ENCODE measurements at regions not wholly inside any gene's neighbourhood (a gene's known extent, or its start where the extent isn't known, plus 50 kb on each side); places are given as distances from the start of the nearest gene placed in this dataset.

DNA sequence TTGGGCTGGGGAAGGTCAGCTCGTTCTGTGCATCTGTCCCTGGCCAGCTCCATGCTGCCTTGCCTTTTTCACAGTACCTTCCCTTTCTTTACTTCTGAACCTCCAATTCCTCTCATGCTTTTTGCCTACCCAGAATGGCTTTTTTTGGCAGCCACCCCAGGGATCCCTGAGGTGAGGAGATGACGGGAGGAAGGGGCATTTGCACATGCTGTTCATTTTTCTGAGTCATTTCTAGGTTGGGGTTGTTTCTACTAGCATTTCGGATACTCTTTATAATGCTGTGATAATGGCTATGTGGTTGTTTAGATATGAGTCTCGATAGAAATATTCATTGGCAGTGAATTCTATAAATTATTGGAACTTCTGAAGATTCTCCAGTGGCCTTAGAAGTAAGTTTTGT, 415.1 kb upstream of the FZD8 start:
- Histone ChIP-seq H3K4ac (replicated peaks; ENCODE audit: insufficient read length, low read depth, low read length) (no peak overlapping the region), H3K27ac (ENCODE audit: low read depth, low read length) (no peak overlapping the region), H3K9ac (replicated peaks in 1 of 4; ENCODE audit: extremely low read depth in 1 of 4, low read depth in 3 of 4, low read length in 3 of 4) (no peak overlapping the region), H3K36me3 (ENCODE audit: control insufficient read depth in 2 of 4, insufficient read depth in 4 of 4, low read length in 3 of 4) (no peaks in the 10 kb centered on the region), H3K79me2 (ENCODE audit: control insufficient read depth in 1 of 2, insufficient read depth in 2 of 2, low read length in 2 of 2) (no peaks in the 10 kb centered on the region), H2AFZ (ENCODE audit: low read length) (no peak overlapping the region), H3K23me2 (ENCODE audit: low read depth, low read length) (no peaks in the 10 kb centered on the region), H4K20me1 (replicated peaks in 1 of 2; ENCODE audit: control insufficient read depth in 1 of 2, insufficient read depth in 2 of 2, low read length in 2 of 2) (no peaks in the 10 kb centered on the region), H4K5ac (ENCODE audit: insufficient read length, low read depth, low read length) (no peak overlapping the region), H3K18ac (ENCODE audit: extremely low read depth, low read length) (no peak overlapping the region), H3K79me1 (ENCODE audit: low read depth, low read length) (no peaks in the 10 kb centered on the region), H4K91ac (replicated peaks; ENCODE audit: insufficient read length, low read length) (no peak overlapping the region), H3K56ac (replicated peaks; ENCODE audit: insufficient read length, low read depth, low read length) (no peak overlapping the region), H2BK15ac (ENCODE audit: low read length) (no peak overlapping the region), H2BK12ac (ENCODE audit: low read depth, low read length) (no peak overlapping the region), H2BK120ac (replicated peaks; ENCODE audit: low read depth, low read length) (no peak overlapping the region), H2BK5ac (ENCODE audit: low read depth, low read length) (no peak overlapping the region), H3K9me3 (ENCODE audit: insufficient read depth in 2 of 2, low read depth in 1 of 2, low read length in 1 of 2) (no peaks in the 10 kb centered on the region), H3K27me3 (replicated peaks in 1 of 4; ENCODE audit: control insufficient read depth in 3 of 4, extremely low read depth in 1 of 4, insufficient read depth in 3 of 4, low read length in 3 of 4) (no peaks in the 10 kb centered on the region), H3K4me3 (ENCODE audit: extremely low read depth in 1 of 4, insufficient read depth in 2 of 4, low read depth in 3 of 4, low read length in 4 of 4) (no peak overlapping the region), H3K4me2 (ENCODE audit: insufficient read depth in 1 of 2, low read depth in 2 of 2, low read length in 2 of 2) (no peak overlapping the region), H4K8ac (ENCODE audit: extremely low read depth, insufficient read depth, low read length) (no peak overlapping the region), H2AK5ac (ENCODE audit: low read depth, low read length) (no peak overlapping the region), H3K4me1 (replicated peaks in 1 of 4; ENCODE audit: control insufficient read depth in 3 of 4, insufficient read depth in 4 of 4, low read length in 3 of 4) (no peaks in the 10 kb centered on the region), H2BK20ac (ENCODE audit: low read length) (no peak overlapping the region), H3K14ac (ENCODE audit: insufficient read length) (no peak overlapping the region), H3K23ac (ENCODE audit: insufficient read length) (no peak overlapping the region)
- ChIA-PET CTCF (ENCODE audit: partially characterized antibody) (interaction anchor here (0.8 to 1.4 kb wide), 2 partner anchors 16 to 728 kb away, joined by 3 read pairs; no protein-coding TSS in a partner anchor), POLR2A (ENCODE audit: partially characterized antibody) (no interaction called here)
- TF ChIP-seq TAF7 (optimal IDR thresholded peaks at IDR 0.05; ENCODE audit: borderline replicate concordance, low read depth, low read length) = no peak
- no peak for TF ChIP-seq CHD2 (IDR thresholded peaks at IDR 0.05; ENCODE audit: low read length)
- TF ChIP-seq BCL11A (IDR thresholded peaks at IDR 0.05; ENCODE audit: low read depth in 2 of 2, low read length in 2 of 2) = no peak
- no peak for TF ChIP-seq YY1 (IDR thresholded peaks at IDR 0.05; ENCODE audit: low read depth, low read length)
- no peak for TF ChIP-seq HDAC6 (IDR thresholded peaks at IDR 0.05; ENCODE audit: low read depth, low read length)
- no peak for TF ChIP-seq POLR2AphosphoS5 (IDR thresholded peaks at IDR 0.05; ENCODE audit: low read depth, low read length)
- TF ChIP-seq TAF1 (IDR thresholded peaks at IDR 0.05; ENCODE audit: low read depth, low read length) = no peak
- TF ChIP-seq GTF2F1 (IDR thresholded peaks at IDR 0.05; ENCODE audit: borderline replicate concordance, low read depth, low read length) = no peak
- TF ChIP-seq, protein P1, sequence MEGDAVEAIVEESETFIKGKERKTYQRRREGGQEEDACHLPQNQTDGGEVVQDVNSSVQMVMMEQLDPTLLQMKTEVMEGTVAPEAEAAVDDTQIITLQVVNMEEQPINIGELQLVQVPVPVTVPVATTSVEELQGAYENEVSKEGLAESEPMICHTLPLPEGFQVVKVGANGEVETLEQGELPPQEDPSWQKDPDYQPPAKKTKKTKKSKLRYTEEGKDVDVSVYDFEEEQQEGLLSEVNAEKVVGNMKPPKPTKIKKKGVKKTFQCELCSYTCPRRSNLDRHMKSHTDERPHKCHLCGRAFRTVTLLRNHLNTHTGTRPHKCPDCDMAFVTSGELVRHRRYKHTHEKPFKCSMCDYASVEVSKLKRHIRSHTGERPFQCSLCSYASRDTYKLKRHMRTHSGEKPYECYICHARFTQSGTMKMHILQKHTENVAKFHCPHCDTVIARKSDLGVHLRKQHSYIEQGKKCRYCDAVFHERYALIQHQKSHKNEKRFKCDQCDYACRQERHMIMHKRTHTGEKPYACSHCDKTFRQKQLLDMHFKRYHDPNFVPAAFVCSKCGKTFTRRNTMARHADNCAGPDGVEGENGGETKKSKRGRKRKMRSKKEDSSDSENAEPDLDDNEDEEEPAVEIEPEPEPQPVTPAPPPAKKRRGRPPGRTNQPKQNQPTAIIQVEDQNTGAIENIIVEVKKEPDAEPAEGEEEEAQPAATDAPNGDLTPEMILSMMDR (IDR thresholded peaks at IDR 0.05; ENCODE audit: control extremely low read depth in 1 of 3, insufficient read depth in 1 of 3, low read depth in 1 of 3, low read length in 3 of 3) = no peak
- TF ChIP-seq RFX5 (IDR thresholded peaks at IDR 0.05; ENCODE audit: borderline replicate concordance, low read depth, low read length) = no peak
- TF ChIP-seq TCF12 (IDR thresholded peaks at IDR 0.05; ENCODE audit: low read depth, low read length) = no peak
- TF ChIP-seq POU5F1 (IDR thresholded peaks at IDR 0.05; ENCODE audit: low read depth, low read length) = no peak
- TF ChIP-seq CTBP2 (IDR thresholded peaks at IDR 0.05; ENCODE audit: borderline replicate concordance, insufficient read depth, insufficient read length, low read length) = no peak
- WGBS, 2 experiments (ENCODE audit: extremely low coverage in 1 of 2, insufficient coverage in 1 of 2, insufficient read length in 1 of 2, insufficient replicate concordance in 2 of 2, low coverage in 1 of 2, low lambda C conversion rate in 2 of 2, missing lambda C conversion rate in 1 of 2) = 81% methylated on average over 4 of the region's 4 CpGs; no CpG with 5 or more reads in 1 of the 2 experiments
- no peak for DNase-seq (ENCODE audit: low read depth in 1 of 2, low spot score in 2 of 2)
- FAIRE-seq = no peak
